Testis (tissue), 2 donors: ENCODE measurements at regions not wholly inside any gene's neighbourhood (a gene's known extent, or its start where the extent isn't known, plus 50 kb on each side); places are given as distances from the start of the nearest gene placed in this dataset.
"Not testable (repeated sequence)": the region's sequence is repeated elsewhere in the genome, so short reads cannot be mapped to it uniquely, and the experiment has no call there.

Experiments used
- DNase-seq: peaks from one replicate; pipeline ENCODE4 v3.0.0-alpha.2; 2019
- H3K27ac ChIP-seq, 2 donors: fragments of 200-600 bp; sonication (generic); one replicate each; pipeline ENCODE4 v1.5.1; 2019
- H3K27me3 ChIP-seq: fragments of 200-600 bp; sonication (generic); one replicate; pipeline ENCODE4 v1.5.1; 2019
- H3K36me3 ChIP-seq: fragments of 200-600 bp; sonication (generic); one replicate; pipeline ENCODE4 v1.5.1; 2017; ENCODE audit warnings: low read depth; ENCODE audit errors: missing control alignments
- H3K4me1 ChIP-seq: fragments of 200-600 bp; sonication (generic); one replicate; pipeline ENCODE4 v1.5.1; 2019
- H3K4me3 ChIP-seq, 2 donors: fragments of 200-600 bp; sonication (generic); one replicate each; pipeline ENCODE4 v1.5.1; 2017 to 2019
- H3K9me3 ChIP-seq: fragments of 200-600 bp; sonication (generic); one replicate; pipeline ENCODE4 v1.5.1; 2017
- POLR2A ChIP-seq: fragments of 450-650 bp; IDR thresholded peaks from one replicate; pipeline ENCODE4 v1.6.1; 2017; ENCODE audit warnings: antibody characterized with exemption, mild to moderate bottlenecking, moderate library complexity
- WGBS, 2 donors: methylation state at CpG; one replicate each; pipeline ENCODE4 v1.1.5; 2018; 5-methylcytosine and 5-hydroxymethylcytosine counted together
- intact Hi-C: fragments of 100-400 bp; cut with DNase I; formaldehyde crosslinking; loops from one replicate; pipeline ENCODE4 v1.15.1; 2023; ENCODE audit warnings: low total_unique reads
- TF ChIP-seq, protein P1 (sequence below), 3 experiments: fragments of 450-650 bp in 2 of 3; fragments of 200-600 bp in 1 of 3; sonication (generic) in 1 of 3; IDR thresholded peaks; one replicate each; pipeline ENCODE4 v1.5.1; 2016 to 2019; ENCODE audit warnings: antibody characterized with exemption in 3 of 3, mild to moderate bottlenecking in 2 of 3, moderate library complexity in 1 of 3

DNA sequence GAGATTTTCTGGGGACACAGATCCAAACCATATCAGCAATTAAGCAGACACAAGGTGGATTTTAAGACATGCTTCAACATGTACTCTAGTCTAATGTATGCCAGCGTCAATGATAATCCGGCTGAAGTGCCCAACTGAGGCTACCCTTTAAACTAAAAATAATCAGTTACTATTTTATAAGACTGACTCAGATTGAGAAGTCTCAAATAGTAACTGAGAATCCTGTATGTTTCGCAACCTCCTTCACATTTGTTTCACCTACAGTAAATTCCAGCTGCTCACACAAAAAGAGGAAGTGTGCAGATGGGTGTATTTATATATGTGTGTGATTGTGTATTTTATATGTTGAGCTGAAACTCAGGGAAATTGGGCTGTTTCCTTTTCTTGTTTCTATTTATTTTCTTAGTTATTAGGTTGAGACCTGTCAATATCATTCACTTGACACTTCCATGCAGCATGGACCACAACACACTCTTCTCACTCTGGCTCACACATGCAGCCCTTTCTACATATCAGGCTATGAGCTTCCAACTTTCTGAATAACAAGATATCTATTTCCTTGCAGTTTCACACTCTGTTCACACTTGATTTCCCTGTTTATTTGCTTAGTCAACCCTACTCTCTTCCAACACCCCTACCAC lies 1224.9 kb upstream of the TMEM132C start:
- Histone ChIP-seq H3K27ac (no peak overlapping the region), H3K4me1 (no peaks in the 10 kb centered on the region), H3K4me3 (no peak overlapping the region), H3K9me3 (no peaks in the 10 kb centered on the region), H3K36me3 (no peaks in the 10 kb centered on the region), H3K27me3 (no peaks in the 10 kb centered on the region)
- DNase-seq: no peak
- intact Hi-C loops: no loop called here
- TF ChIP-seq, protein P1, sequence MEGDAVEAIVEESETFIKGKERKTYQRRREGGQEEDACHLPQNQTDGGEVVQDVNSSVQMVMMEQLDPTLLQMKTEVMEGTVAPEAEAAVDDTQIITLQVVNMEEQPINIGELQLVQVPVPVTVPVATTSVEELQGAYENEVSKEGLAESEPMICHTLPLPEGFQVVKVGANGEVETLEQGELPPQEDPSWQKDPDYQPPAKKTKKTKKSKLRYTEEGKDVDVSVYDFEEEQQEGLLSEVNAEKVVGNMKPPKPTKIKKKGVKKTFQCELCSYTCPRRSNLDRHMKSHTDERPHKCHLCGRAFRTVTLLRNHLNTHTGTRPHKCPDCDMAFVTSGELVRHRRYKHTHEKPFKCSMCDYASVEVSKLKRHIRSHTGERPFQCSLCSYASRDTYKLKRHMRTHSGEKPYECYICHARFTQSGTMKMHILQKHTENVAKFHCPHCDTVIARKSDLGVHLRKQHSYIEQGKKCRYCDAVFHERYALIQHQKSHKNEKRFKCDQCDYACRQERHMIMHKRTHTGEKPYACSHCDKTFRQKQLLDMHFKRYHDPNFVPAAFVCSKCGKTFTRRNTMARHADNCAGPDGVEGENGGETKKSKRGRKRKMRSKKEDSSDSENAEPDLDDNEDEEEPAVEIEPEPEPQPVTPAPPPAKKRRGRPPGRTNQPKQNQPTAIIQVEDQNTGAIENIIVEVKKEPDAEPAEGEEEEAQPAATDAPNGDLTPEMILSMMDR (IDR thresholded peaks at IDR 0.05): no peak
- no peak for TF ChIP-seq POLR2A
- 96 to 97% methylated on average over 3 of the region's 3 CpGs for WGBS, 2 donors

DNA sequence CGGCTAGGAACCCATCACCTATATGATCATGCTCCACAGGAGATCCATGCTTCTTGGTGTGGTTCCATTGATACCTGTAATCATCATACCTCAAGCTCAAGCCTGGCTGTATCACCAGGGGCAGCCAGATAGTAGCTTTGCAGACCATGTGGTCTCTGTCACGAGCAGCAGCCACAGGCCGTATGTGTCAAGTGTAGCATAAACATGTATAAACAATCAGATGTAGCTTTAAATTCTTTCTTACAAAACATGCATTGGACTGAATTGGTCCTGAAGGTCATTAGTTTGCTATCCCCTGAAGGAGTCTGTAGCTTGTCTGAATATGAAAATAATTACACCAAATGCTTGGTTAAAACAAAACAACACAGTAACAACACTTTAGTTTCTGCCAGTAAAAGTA lies 1223.2 kb upstream of the TMEM132C start:
- H3K4me3 ChIP-seq: no peak overlapping the region
- H3K9me3 ChIP-seq: no peaks in the 10 kb centered on the region
- 85 to 92% methylated on average over 3 of the region's 3 CpGs for WGBS, 2 donors
- H3K36me3 ChIP-seq: no peaks in the 10 kb centered on the region
- H3K27me3 ChIP-seq: no peaks in the 10 kb centered on the region
- TF ChIP-seq, protein P1 (IDR thresholded peaks at IDR 0.05): no peak
- H3K27ac ChIP-seq: no peak overlapping the region
- H3K4me1 ChIP-seq: no peaks in the 10 kb centered on the region
- intact Hi-C loops: no loop called here
- no peak for DNase-seq

DNA sequence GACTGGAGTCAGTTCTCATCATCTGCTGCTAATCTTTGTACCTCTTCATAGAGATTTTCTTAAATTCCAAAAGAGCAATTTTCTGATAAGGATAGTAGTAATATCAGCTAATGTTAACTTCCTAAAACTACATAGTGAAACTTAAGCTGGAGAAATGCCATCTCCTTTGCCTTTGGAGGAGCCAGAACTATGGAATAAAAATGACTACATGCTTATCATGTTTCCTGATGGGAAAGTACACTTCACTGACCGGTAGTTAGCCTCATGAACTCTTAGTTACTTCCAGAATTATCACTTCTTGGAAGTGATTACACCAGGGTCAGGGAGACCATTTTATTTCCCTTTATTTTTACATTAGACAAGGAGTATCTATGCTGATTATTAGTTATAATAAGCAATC lies 1222.1 kb upstream of the TMEM132C start:
- TF ChIP-seq, protein P1 (IDR thresholded peaks at IDR 0.05): no peak
- TF ChIP-seq POLR2A: no peak
- H3K27ac ChIP-seq: no peak overlapping the region
- no peaks in the 10 kb centered on the region for H3K4me1 ChIP-seq
- no peak for DNase-seq
- no peak overlapping the region for H3K4me3 ChIP-seq
- H3K36me3 ChIP-seq: no peaks in the 10 kb centered on the region
- H3K27me3 ChIP-seq: no peaks in the 10 kb centered on the region
- no peaks in the 10 kb centered on the region for H3K9me3 ChIP-seq
- 41 to 44% methylated on average over 1 of the region's 1 CpG for whole genome bisulfite sequencing, 2 donors
- intact Hi-C loops: no loop called here

DNA sequence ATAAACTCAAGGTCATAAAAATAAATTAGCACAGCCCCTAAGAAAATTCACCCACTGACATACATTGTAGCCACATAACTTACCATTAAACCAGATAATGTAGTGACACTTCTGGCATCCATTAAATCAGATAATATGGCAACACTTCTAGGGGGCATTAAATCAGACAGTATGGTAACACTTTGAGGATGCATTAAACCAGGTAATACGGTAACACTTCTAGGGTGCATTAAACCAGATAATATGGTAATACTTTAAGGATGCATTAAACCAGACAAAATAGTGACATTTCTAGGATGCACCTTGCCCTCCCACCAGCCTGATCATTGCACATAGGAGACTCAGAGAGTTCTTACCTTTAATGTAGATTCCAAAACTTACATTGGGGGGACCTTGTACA lies 1220.5 kb upstream of the TMEM132C start:
- Histone ChIP-seq H3K4me3 (no peak overlapping the region), H3K4me1 (no peaks in the 10 kb centered on the region), H3K9me3 (no peaks in the 10 kb centered on the region), H3K36me3 (no peaks in the 10 kb centered on the region), H3K27me3 (no peaks in the 10 kb centered on the region), H3K27ac (no peak overlapping the region)
- no peak for DNase-seq
- intact Hi-C loops: no loop called here
- WGBS, 2 donors: 58 to 68% methylated on average over 1 of the region's 1 CpG
- TF ChIP-seq, protein P1 (IDR thresholded peaks at IDR 0.05): no peak
- TF ChIP-seq POLR2A: no peak

DNA sequence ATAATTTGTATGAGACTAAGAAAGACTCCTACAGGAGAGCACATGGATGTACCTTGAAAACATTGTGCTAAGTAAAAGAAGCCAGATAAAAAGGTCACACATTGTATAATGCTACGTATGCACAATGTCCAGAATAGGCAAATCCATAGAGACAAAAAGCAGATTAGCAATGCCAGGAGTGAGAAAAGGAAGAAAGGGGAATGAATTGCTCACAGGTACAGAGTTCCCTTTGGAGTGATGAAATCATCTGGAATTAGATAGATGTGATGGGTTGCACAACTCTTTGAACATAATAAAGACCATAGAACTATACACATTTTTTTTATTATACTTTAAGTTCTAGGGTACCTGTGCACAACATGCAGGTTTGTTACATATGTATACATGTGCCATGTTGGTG lies 1218.9 kb upstream of the TMEM132C start:
- H3K36me3 ChIP-seq: no peaks in the 10 kb centered on the region
- H3K27ac ChIP-seq: no peak overlapping the region
- H3K27me3 ChIP-seq: no peaks in the 10 kb centered on the region
- H3K4me1 ChIP-seq: no peaks in the 10 kb centered on the region
- TF ChIP-seq POLR2A: no peak
- TF ChIP-seq, protein P1 (IDR thresholded peaks at IDR 0.05): no peak
- no peak for DNase-seq
- H3K9me3 ChIP-seq: no peaks in the 10 kb centered on the region
- 82 to 86% methylated on average over 1 of the region's 1 CpG for whole genome bisulfite sequencing, 2 donors
- no peak overlapping the region for H3K4me3 ChIP-seq
- intact Hi-C loops: no loop called here

DNA sequence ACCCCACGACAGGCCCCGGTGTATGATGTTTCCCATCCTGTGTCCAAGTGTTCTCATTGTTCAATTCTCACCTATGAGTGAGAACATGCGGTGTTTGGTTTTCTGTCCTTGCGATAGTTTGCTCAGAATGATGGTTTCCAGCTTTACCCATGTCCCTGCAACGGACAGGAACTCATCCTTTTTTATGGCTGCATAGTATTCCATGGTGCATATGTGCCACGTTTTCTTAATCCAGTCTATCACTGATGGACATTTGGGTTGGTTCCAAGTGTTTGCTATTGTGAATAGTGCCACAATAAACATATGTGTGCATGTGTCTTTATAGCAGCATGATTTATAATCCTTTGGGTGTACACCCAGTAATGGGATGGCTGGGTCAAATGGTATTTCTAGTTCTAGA lies 1218.4 kb upstream of the TMEM132C start:
- H3K27me3 ChIP-seq, H3K36me3 ChIP-seq, H3K4me1 ChIP-seq, H3K27ac ChIP-seq, H3K4me3 ChIP-seq, DNase-seq, H3K9me3 ChIP-seq, intact Hi-C loops: not testable (repeated sequence)
- 88 to 94% methylated on average over 6 of the region's 6 CpGs for WGBS, 2 donors
